ENCODE measurements at regions not wholly inside any gene's neighbourhood (a gene's known extent, or its start where the extent isn't known, plus 50 kb on each side); places are given as distances from the start of the nearest gene placed in this dataset.

- H3K27ac ChIP-seq: no peak overlapping the region
- TF ChIP-seq CTCF (conservative IDR thresholded peaks at IDR 0.05): no peak
- TF ChIP-seq ZFX (IDR thresholded peaks at IDR 0.05): no peak
Observed at GRCh38 chr18:69175681-69176080, 225.0 kb upstream of the DOK6 start.

GRCh38 chr18:69176741-69177140, 223.9 kb upstream of the DOK6 start:
- TF ChIP-seq ZFX (IDR thresholded peaks at IDR 0.05) (no peak), CTCF (conservative IDR thresholded peaks at IDR 0.05) (no peak)
- H3K27ac ChIP-seq: no peak overlapping the region

- H3K27ac ChIP-seq: no peak overlapping the region
- no peak for TF ChIP-seq CTCF (conservative IDR thresholded peaks at IDR 0.05)
- no peak for TF ChIP-seq ZFX (IDR thresholded peaks at IDR 0.05)
Observed at GRCh38 chr18:69177702-69178101, 223.0 kb upstream of the DOK6 start.

- H3K27ac ChIP-seq: no peak overlapping the region
- TF ChIP-seq CTCF (conservative IDR thresholded peaks at IDR 0.05): no peak
- no peak for TF ChIP-seq ZFX (IDR thresholded peaks at IDR 0.05)
Observed at GRCh38 chr18:69186162-69186561, 214.5 kb upstream of the DOK6 start.

- H3K27ac ChIP-seq: no peak overlapping the region
- no peak for TF ChIP-seq ZFX (IDR thresholded peaks at IDR 0.05)
- TF ChIP-seq CTCF (conservative IDR thresholded peaks at IDR 0.05): no peak
Observed at GRCh38 chr18:69196336-69196735, 204.4 kb upstream of the DOK6 start.

- H3K27ac ChIP-seq: no peak overlapping the region
- no peak for TF ChIP-seq CTCF (conservative IDR thresholded peaks at IDR 0.05)
- TF ChIP-seq ZFX (IDR thresholded peaks at IDR 0.05): no peak
Observed at GRCh38 chr18:69205925-69206324, 194.8 kb upstream of the DOK6 start.

- H3K27ac ChIP-seq: no peak overlapping the region
- TF ChIP-seq CTCF (conservative IDR thresholded peaks at IDR 0.05): 0 out of 2 replicates have a peak, but pooled peaks have one; percentile 9
- TF ChIP-seq ZFX (IDR thresholded peaks at IDR 0.05): no peak
Observed at GRCh38 chr18:69208545-69208944, 192.1 kb upstream of the DOK6 start.
